Activated CD8-positive, alpha-beta memory T cell treated with anti-CD3 and anti-CD28 coated beads for 24 hours (primary cell): ENCODE measurements at regions not wholly inside any gene's neighbourhood (a gene's known extent, or its start where the extent isn't known, plus 50 kb on each side); places are given as distances from the start of the nearest gene placed in this dataset.
"Not testable (repeated sequence)": the region's sequence is repeated elsewhere in the genome, so short reads cannot be mapped to it uniquely, and the experiment has no call there.

Experiments used
- DNase-seq: peaks from one replicate; pipeline ENCODE4 v3.0.0-alpha.2; 2020

- no peak for DNase-seq
Measured at GRCh38 chr2:16227811-16228462, 287.6 kb downstream of the MYCN start.

DNA sequence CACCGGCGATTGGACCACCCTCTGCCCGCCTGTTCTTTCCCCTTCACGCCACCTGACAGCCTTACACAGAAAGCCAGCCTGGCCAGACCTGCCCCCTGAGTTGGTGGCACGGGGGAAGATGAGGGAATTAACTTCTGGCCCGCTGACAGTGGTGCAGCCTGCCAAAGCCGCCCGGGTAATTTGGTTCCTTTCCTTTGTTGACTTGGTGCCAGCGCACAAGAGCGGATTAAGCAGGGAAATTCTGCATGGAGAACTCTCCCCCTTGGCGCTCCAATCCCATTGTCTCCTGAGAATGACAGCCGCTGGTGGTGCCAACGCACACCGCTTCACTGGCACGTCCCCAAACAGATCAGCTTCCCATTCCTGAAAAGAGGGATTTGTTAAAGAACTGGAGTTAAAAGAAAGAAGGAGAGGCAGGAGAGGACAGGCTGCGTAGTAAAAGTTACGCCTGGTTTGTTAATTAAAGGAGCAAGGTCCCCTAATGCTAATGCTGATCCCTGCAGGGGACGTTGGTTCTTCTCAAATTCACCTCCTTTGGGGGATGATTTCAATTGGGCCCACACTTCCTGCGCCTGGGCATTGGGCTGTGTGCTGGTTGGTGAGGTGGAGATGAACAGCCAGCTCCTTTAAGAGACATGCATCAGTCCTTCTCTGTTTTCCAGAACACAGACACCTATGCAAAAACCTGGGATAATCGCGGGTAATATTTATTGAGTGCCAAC lies 286.8 kb downstream of the MYCN start:
- no peak for DNase-seq

DNA sequence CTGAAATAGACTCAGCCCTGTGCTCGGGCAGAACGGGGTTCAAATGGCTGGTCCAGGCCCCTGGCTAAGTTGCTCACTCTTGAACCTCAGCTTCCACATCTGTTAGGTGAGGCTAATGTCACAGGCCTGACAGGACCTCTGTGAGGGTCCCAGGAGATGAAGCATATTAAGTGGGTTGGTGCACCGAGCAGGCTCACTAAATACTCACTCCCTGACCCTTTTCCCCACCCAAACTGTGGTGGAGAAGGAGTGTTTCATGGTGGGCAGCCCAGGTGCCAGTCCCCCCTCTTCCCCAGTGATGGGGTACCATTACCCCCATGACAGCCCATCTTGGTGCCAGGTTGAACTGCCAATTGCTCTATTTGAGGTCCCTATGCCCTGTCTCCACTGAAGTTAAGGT lies 286.0 kb downstream of the MYCN start:
- no peak for DNase-seq

DNA sequence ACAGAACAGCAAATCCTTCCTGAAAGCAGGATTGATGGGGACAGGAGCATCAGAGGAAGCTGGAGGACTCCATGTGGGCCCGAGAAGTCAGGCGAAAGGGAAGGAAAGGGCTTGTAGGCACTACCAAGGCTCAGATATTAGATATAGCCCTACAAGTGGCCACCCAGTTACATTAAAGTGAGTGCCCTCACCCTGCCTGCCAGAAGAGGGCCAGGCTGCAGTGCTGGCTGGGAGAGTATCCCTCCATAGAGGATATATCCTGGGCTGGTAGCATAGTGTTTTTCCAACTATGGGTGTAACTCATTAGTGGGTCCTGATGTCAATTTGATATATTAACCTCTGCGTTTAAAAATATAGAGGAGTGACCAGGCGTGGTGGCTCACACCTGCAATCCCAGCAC lies 285.2 kb downstream of the MYCN start:
- DNase-seq = no peak

- no peak for DNase-seq
Measured at GRCh38 chr2:16225071-16225470, 284.7 kb downstream of the MYCN start.

GRCh38 chr2:16224298-16225045 lies 284.1 kb downstream of the MYCN start:
- no peak for DNase-seq

- DNase-seq = no peak
Measured at GRCh38 chr2:16223841-16224177, 283.5 kb downstream of the MYCN start.

DNA sequence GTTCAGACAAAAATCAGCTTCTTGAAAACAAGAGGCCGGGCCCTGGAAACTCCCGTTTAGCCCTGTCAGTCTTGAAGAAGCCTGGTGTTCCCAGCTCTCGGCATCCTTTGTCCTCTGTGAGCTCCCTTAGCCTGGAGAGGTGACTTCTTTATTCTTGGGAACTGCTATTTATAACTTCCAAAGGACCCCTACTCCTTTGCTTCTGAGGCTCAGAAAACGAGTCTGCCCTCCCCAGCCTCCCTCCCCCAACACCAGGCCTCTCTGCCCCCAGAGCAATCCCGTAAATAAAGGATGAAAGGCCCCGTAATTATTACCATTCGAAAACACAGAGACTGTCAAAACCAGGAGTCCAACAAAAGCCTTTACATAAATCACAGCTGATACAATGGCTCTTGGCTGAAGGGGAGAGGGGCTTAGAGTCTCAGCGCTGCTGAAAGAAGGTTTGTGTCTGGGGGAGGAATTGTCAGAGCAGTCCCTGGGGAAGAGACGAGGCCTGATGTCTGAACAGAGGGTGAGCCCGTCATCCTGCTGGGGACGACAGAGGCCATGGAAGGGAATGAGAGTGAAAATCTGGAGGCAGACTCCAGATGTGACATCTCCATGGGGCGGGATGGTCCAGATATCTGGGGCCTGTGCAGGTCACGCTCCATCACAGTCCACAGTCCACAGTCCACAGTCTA lies 283.0 kb downstream of the MYCN start:
- no peak for DNase-seq

DNA sequence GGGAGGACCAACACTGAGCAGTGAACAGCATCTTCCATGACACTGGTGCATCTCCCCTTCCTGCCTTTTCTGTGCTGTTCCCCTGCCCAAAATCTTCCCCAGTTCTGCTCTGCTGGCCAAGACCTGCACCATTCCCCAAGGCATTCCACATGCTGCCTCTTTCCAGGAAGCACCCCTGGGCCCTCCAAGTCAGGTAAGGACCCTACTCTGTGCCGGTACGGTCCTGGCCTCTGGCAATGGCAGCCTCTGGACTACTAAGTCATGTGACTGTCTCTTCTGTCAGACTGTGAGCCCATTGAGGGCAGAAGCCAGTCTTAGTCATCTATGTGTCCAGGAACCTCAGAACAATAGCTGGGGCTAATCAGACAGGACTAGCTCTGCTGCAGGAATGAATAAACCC lies 282.0 kb downstream of the MYCN start:
- DNase-seq = no peak

DNA sequence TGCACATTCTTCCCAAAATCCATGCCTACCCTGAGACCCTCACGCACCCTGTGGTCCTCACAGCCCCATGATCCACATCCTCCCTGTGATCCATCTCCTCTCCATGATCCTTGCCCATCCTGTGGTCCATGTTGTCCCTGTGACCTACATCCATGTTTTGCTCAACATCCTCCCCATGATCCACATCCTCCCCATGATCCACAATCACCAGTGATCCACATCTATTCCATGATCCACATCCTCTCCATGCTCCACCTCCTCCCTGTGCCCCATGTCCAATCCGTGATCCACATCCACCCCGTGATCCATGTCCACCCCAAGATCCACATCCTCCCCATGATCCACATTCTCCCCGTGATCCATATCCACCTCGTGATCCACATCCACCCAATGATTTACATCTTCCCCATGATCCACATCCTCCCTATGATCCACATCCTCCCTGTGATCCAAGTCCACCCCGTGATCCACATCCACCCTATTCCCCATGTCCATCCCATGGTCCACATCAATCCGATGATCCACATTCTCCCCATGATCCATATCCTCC lies 281.2 kb downstream of the MYCN start:
- DNase-seq = no peak

GRCh38 chr2:16219292-16219975 lies 279.1 kb downstream of the MYCN start:
- DNase-seq = no peak

DNA sequence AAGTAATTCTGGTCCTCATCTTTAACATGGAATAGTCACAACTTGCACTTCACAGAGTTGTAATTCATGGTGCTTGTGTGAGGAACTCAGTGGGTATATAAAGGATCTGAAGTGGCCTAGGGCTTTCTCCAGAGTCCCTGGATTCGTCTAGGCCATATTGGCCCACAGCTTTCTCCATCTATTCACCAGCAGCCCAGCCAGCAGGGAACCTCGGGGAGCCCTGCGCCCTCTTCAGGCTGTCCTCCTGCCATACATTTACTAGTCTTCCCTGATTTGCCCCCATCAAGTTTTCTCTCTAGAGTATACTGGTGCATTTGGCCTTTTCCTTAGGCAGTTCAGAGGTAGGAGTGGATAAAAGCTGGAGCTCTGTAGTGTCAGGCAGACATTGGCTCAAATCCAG lies 278.3 kb downstream of the MYCN start:
- DNase-seq = no peak

DNA sequence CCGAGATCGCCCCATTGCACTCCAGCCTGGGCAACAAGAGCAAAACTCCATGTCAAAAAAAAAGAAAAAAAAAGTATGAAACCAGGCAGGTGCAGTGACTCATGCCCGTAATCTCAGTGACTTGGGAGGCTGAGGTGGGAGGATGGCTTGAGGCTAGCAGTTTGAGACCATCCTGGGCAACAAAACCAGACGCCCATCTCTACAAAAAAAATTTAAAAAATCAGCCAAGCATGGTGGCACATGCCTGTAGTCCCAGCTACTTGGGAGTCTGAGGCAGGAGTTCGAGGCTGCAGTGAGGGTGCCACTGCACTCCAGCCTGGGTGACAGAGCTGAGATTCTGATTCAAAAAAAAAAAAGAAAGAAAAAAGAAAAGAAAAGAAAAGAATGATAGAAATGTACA lies 277.8 kb downstream of the MYCN start:
- DNase-seq = no peak

GRCh38 chr2:16217741-16218140 lies 277.4 kb downstream of the MYCN start:
- DNase-seq = not testable (repeated sequence)

DNA sequence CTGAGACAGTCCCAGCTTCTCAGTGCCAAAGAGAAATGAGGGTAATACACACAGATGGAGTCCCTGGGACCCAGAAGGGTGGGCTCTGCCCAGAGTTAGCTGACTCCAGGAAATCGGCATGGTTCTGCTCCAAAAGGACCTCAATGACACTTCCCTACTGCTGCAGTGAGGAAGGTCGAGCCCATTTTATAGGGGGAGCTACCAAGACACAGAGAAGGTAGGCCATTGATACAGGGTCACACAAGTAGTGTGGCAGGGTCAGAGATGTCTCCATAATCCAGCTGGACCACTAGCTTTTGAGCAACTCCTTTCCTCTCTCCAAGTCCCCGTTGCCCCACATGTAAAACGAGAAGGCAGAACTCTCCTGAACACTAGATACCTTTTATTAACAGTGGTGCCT lies 276.9 kb downstream of the MYCN start:
- no peak for DNase-seq

DNA sequence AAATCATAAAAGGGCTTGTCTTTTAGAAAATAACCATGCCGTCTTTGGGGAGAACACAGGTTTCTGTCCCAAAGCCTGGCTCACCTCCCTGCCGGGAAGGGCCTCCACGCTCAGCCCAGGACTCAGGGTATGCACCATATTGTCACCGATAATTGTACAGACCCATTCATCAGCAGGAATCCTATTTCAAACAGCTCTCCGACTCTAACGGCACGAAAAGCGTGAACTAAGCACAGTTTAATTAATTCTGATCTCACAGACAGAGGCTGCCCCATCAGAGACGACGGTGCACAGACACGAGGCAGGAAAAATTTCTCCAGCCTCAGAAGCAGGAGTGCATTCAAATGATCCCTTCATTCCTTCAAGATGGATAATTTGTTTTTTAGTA lies 276.2 kb downstream of the MYCN start:
- no peak for DNase-seq

GRCh38 chr2:16215902-16216557 lies 275.7 kb downstream of the MYCN start:
- DNase-seq = no peak

DNA sequence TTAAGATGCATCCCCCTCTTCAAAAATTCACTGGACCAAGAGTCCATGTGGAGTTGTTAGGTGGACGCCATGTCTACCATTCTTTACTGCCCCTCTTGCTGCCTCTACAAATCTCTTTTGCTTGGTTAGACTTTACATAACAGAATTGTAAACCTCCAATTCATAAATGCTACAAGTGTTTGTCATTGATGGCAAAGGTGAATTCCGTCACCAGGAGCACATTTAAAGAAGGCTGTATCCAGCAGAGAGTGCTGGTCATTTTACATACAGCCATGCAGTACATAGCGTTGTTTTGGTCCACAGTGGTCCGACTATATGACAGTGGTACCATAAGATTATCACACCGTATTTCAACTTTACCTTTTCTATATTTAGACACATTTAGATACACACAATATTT lies 274.5 kb downstream of the MYCN start:
- no peak for DNase-seq

- DNase-seq = no peak
Measured at GRCh38 chr2:16214391-16214790, 274.0 kb downstream of the MYCN start.

GRCh38 chr2:16212321-16212720 lies 272.0 kb downstream of the MYCN start:
- DNase-seq = no peak

- no peak for DNase-seq
Measured at GRCh38 chr2:16211341-16211740, 271.0 kb downstream of the MYCN start.

- no peak for DNase-seq
Measured at GRCh38 chr2:16210841-16211240, 270.5 kb downstream of the MYCN start.
